GM18499 (cell line): ENCODE measurements at regions not wholly inside any gene's neighbourhood (a gene's known extent, or its start where the extent isn't known, plus 50 kb on each side); places are given as distances from the start of the nearest gene placed in this dataset.
"Not testable (repeated sequence)": the region's sequence is repeated elsewhere in the genome, so short reads cannot be mapped to it uniquely, and the experiment has no call there.

ENCODE experiments used
- ATAC-seq: cut with Tn5 transposase; IDR thresholded peaks from one replicate; pipeline ENCODE4 v1.9.1; 2021; ENCODE audit warnings: moderate number of reproducible peaks; ENCODE audit not compliant: insufficient read depth, unreplicated experiment

DNA sequence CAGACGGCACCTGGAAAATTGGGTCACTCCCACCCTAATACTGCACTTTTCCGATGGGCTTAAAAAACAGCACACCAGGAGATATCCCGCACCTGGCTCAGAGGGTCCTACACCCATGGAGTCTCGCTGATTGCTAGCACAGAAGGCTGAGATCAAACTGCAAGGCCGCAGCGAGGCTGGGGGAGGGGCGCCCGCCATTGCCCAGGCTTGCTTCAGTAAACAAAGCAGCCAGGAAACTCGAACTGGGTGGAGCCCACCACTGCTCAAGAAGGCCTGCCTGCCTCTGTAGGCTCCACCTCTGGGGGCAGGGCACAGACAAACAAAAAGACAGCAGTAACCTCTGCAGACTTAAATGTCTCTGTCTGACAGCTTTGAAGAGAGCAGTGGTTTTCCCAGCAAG, 830.2 kb upstream of the GYPC start:
- not testable (repeated sequence) for ATAC-seq

GRCh38 chr2:125837128-125837527, 818.8 kb upstream of the GYPC start:
- ATAC-seq, result no peak

GRCh38 chr2:125837611-125838010, 818.3 kb upstream of the GYPC start:
- ATAC-seq, result no peak

DNA sequence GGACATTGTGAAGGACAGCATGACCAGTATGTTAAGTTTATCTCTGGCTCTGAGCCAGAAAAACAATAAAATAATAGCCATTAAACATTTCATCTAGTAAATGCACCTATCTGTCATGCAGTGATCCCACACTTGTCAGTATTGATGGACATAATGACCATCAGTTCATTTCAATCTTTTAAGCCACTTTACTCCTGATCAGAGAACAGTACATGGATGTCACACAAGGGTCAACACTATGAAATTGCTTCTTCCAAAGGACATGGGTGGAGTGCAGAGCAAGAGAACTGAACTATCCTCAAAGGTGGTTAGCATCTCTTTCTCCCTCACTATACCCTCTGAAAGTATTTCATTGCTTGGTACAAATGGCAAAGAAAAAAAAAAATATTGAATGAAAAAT, 816.0 kb upstream of the GYPC start:
- no peak for ATAC-seq

- no peak for ATAC-seq
Observed at GRCh38 chr2:125842041-125842440, 813.9 kb upstream of the GYPC start.

- no peak for ATAC-seq
Observed at GRCh38 chr2:125850541-125850940, 805.4 kb upstream of the GYPC start.

DNA sequence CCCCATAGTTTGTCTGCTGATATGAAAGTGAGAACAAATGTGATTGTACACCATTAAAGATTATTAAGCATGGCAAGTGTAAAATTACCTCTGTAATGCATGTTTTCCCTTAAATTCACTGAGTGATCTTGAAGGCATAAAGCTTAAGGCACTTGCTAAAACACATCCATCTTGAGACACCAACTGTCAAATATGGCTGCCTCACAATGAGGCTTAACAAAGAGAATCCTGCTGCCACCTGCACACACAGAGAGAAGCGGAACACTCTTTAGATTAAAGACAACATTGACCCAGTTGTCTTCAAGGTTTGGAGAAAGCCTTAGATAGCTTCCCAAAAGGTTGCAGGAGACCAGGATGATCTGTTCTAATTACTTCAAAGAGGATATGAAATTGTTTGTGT, 803.6 kb upstream of the GYPC start:
- ATAC-seq, result no peak

GRCh38 chr2:125853626-125854025, 802.3 kb upstream of the GYPC start:
- no peak for ATAC-seq

DNA sequence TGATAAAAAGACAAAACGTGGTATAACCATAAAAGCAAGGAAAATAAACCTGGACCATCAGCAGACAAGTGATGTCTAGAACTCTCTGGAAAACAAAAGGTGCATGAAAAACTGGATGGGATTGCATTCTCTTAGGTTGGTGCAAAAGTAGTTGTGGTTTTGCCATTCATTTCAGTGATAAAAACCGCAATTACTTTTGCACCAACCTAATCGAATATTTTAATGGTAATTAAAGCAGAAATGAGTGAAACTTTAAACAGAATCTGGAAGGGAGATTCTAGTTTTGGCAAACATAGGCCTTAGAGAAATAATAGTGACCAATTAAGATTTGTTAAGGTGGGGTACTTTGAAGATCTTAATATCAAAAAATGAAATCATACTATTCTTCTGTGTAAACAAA, 800.8 kb upstream of the GYPC start:
- ATAC-seq, result no peak

GRCh38 chr2:125857971-125858794, 797.8 kb upstream of the GYPC start:
- no peak for ATAC-seq

GRCh38 chr2:125861461-125861860, 794.5 kb upstream of the GYPC start:
- ATAC-seq, result no peak

- no peak for ATAC-seq
Observed at GRCh38 chr2:125867908-125868307, 788.0 kb upstream of the GYPC start.

DNA sequence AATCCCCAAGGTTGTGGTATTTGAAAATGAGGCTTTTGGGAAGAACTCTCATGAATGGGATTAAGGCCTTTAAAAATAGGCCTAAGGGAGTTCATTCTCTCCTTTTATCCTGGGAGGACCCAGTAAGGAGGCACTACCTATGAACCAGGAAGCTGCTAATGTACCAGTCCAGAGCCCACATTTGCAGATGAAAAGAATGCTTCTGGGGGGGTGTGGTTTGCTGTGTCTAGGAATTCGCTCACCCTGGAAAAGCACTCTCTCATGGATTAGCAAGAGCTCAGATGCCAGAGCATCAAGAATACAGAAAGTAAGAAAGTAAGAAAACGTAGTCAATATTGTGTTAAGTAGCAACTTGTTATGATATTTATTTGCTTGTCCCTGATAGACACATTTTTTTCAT, 785.7 kb upstream of the GYPC start:
- ATAC-seq, result no peak

DNA sequence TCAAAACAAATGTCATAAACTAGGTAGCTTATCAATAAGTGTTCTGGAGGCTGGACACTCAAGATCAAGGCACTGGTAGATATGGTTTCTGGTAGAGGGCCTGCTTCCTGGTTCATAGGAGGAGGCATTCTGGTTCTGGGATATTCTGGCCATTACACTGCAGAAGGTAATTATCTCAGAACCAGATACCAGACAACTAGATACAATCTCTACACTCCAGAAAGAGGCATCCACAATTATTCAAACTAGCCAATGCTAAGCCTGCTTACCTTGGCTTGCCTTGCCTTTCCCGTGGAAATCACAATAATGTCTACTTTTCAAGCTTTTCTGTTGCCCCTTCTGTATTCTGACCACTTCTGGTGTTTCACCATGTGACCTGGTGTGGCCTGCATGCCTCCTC, 785.2 kb upstream of the GYPC start:
- ATAC-seq, result no peak

- ATAC-seq, result no peak
Observed at GRCh38 chr2:125874564-125874963, 781.4 kb upstream of the GYPC start.

GRCh38 chr2:125885340-125885739, 770.6 kb upstream of the GYPC start:
- ATAC-seq, result no peak

DNA sequence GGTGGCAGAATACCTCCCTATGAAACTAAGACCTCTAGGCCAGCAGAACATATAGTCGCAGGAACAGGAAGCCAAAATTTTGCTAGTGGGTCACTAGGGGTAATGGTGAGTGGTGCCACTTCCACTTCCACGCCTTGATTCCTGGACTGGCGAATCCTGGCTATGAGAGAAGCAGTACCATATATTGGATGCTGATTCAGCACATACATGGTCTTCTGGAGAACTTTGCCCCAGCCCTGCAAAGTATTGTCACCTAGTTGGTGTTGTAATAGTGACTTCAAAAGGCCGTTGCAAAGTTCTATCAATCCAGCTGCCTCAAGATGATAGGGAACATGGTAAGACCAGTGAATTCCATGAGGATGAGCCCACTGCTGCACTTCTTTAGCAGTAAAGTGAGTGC, 769.8 kb upstream of the GYPC start:
- no peak for ATAC-seq

DNA sequence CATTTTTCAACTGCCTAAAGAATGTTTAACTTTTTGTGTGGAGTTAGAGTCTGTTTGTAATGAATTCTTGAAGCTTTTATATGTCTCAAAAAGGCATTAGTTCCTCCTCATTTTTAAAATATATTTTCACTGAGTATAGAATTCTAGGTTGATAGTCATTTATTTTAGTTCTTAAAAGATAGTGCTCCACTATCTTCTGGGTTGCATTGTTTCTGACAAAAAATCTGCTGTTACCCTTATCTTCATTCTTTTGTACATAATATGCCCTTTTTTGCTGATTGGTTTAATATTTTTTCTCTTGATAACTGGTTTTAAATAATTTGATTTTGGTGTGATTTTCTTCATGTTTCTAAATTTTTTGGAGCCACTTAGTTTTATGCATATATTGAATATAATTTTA, 754.7 kb upstream of the GYPC start:
- no peak for ATAC-seq

DNA sequence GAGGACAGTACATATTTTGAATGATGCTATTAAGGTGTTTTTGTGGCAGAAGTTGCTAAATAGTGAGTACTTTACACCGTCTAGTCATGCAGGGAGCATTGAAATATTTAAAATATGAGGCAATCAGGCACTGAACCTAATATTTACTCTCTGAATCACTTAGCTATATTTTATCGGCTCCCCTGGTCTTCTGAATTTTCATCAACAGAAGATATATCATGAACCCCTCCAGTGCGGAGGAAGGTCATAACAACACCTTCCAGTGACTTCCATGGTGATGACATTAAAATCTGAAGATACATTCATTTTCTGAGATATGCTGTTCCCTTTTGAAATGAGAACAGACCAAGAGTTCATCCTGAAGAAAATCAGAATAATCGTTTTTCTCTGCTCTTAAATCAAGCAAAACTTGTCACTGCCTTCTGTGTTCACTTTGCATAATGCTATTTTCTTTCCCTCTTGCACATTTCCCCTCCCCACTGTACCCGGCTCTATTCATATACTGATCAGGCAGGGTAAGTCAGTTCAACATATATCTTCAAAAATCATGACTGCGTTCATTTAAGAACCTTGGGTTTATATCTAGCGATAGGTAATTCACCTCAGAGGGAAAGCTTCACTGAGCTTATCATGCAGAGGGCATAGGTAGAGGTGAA, 729.9 kb upstream of the GYPC start:
- no peak for ATAC-seq

DNA sequence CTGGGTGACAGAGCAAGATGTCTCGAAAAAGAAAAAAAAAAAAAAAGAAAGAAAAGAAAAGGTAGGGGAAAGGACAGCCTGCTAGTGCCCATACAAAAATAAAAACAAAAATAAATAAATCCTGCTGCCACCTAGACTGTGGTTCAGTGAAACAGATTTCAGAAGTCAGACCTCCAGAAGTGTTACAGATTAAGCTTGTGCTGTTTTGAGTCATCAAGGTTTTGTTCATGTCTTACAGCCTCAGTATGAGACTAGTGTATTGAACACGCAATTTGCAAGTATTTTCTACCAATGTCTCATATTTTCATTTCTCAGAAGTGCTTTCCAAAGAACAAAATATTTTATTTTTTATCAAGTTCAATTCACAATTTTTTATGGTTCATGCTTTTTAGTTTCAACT, 720.4 kb upstream of the GYPC start:
- no peak for ATAC-seq

GRCh38 chr2:125942585-125943424, 713.2 kb upstream of the GYPC start:
- ATAC-seq, result no peak
